ENCODE measurements at regions not wholly inside any gene's neighbourhood (a gene's known extent, or its start where the extent isn't known, plus 50 kb on each side); places are given as distances from the start of the nearest gene placed in this dataset.

DNA sequence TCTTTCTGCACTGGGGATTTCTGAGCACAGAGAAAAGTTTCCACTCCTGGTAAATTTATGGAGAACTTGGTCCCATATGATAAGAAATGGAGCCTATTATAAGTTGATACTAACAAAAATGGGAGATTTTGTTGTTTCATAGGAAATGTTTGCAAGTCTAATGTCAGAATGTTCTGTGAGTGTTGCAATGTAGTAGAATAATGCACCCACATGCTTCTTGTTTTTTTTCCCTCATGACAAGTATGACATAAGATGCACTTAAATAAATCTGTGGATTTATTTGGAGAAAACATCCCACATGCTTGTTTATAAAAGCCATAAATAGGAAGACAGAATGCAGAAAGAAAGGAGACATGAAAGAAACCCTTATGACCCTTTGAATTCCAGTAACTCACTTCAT, 50.8 kb upstream of the KCNJ6 start:
- in situ Hi-C loops (cut with MboI; ENCODE audit: low sequenced_read_pairs) = no loop called here

DNA sequence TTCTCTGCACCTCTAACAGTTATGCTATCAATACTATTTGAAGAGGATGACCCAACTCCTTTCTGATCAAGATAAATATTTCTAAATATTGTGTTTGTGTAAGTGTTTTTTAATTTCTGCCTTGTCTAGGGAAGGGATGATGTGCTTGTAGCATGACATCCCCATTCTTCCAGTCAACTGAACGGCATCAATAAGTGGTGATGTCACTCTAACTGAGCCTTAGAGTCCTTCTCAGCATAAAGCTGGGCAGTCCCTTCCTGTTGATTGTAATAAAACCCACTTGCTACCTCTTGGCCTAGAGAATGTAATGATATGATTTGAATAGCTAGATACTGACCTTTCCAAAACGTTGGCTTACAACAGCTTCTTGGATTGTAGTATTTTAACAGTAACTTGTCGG, 52.5 kb upstream of the KCNJ6 start:
- in situ Hi-C loops (cut with MboI; ENCODE audit: low sequenced_read_pairs) = no loop called here

DNA sequence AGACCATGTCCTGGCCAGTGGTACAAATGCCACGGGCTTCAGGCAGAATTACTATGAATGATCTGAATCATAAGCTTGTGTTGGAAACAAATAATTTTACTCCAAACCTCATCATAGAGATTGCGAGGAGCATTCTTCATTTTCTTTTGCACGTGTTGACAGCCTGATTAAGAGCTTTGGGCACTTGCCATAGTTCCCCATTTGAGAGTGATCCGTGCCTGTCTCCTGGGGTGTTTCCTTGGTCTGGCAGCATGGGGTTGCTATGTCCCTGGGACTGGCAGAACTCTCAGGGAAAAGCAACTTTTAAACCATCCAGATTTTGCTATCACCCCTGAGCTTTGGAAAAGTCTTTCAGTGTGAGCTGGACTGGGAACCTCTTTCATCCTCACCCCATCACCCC, 54.3 kb upstream of the KCNJ6 start:
- in situ Hi-C loops (cut with MboI; ENCODE audit: low sequenced_read_pairs) = no loop called here

DNA sequence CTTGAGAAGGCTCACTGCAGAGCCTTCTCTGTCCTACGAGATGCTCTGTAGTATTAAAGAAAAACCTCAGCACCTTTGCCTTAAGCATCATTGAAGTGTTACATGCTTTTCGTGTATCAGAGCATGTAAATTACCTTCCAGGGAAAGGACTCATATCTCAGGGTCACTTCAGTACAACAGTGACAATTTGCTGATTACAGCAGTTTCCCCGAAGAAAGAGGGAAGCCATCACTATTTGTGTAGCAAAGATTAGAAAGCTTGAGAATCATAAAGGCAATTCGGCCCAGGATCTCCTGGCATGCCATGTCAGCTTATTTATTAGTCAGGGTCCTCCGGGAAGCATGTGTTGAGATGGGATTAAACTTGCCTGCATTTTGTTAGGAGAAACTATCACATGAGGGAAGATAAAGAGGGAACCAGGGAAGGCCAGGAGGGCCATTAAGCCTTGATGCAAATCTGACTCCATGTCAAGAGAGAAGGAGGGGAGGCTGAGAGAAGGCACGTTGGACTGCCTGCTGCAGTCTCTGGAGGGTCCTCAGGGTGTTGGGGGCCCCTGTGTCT, 55.2 kb upstream of the KCNJ6 start:
- in situ Hi-C loops (cut with MboI; ENCODE audit: low sequenced_read_pairs) = no loop called here

DNA sequence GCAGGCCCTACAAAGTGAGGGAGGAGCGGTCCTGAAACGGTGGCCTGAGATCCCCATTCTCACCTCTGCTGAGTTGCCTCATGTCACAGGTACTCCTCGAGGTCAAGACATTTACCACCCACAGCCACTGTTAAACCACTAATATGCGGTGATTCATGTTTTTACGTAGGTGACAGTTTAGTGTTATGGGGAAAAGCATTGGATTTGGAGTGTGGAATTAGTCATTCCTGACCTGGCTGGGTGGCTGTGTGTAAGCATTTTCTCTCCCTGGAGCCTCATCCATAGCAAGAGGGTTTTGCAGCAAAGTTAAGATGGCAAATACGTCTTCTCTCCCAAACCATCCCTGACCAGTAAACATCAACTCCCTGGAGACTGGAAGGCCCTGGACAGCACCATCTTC, 57.8 kb upstream of the KCNJ6 start:
- in situ Hi-C loops (cut with MboI; ENCODE audit: low sequenced_read_pairs) = no loop called here

DNA sequence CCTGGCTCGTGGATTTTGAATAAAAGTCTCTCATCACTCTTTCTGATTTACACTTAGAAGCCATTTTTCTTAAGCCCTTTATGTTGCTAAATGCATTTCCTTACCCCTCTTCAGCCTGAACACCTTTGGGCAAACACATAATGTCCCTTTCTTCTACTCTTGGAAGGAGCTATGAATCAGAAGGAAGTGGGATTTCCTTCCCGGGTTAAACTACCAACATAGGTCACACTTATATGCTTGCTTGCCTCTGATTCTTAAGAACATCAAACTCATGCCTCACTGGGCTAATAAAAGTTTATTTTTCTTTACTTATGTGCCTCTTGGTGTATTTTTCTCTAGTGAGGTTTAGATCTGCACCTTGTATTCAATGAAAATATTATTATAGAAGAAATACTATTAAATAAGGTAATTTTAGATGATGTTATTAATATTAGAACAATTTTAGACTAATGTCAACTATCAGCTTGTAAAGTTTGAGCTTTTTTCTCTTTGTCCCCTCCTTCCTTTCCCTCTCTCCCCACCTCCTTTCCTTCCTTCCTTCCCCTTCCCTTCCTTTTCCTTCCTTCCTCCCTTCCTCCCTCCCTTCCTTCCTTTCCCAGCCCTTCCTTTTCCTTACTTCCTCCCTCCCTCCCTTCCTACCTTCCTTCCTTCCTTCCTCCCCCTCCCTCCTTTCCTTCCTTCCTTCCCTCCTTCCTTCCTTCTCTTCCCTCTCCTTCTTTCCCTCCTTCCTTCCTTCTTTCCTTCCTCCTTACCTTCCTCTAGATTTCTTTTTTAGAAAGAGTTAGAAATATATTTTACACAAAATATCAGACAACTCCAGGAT, 66.5 kb upstream of the KCNJ6 start:
- in situ Hi-C loops (cut with MboI; ENCODE audit: low sequenced_read_pairs) = no loop called here

DNA sequence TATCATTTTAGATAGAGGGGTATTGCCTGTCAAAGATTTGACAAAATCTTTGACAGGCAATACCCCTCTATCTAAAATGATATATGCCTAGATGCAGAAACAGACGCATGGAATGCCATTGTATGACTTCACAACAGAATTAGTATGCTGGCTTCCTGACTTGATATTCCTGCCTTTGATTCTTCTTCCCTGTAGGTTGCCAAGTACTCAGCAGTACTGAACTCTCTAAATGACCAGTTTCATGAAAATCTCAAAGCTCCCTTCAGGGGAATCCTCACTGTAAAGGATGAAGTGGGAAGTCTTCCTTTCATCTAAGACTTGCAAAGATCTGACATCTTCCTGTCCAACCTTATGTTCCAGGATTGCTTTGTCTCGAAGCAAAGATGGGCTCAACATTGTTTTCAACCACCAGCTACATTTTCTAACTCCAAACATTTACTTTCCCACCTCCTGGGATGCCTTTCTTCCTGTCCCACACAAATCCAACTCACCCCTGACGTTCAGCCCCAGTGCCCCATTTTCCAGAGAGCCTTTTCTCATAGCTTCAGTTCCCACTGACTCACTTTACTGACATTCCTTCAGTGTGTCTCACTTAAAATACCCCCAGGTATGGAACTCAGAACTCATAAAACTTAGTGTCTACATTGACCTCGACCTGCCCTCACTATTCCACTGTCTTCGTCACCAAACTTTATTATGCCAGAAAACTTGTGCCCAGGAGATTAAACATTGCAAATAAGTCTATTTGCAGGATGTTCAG, 67.3 kb upstream of the KCNJ6 start:
- in situ Hi-C loops (cut with MboI; ENCODE audit: low sequenced_read_pairs) = no loop called here

DNA sequence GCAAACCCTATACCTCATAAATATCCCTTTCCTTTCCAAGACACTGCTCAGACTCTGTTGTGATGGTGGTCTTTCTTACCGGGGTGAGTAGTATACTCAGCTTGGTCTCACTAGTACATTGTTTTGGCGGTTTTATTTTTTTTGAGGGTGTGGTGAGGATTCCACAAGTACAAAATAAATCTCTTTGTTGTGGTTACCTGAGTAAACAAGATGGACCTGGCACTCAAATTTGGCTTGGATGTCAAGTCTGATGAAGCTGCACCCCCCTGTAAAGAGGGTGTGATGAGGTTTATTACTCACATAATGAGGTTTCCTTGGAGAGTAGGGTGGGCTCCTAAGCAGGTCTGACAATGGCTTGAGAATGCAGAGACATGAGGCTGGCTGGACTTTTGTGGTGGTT, 68.2 kb upstream of the KCNJ6 start:
- in situ Hi-C loops (cut with MboI; ENCODE audit: low sequenced_read_pairs) = no loop called here

DNA sequence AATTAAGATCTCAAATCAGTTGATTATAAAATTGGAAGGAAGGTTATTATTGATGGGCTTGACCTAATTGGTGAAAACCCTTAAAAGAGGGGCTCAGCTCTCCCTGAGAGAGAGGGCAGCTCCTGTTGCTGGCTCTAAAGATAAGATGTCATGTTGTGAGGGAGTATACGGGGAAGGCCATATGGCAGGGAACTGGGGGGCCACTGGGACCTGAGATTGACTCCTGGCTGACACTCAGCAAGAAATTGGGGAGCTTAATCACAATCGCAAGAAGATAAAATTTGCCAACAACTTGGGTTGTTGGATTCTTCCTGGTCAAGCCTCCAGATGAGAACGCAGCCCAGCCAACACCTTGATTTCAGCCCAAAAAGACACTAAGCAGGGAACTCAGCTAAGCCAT, 69.7 kb upstream of the KCNJ6 start:
- in situ Hi-C loops (cut with MboI; ENCODE audit: low sequenced_read_pairs) = no loop called here

DNA sequence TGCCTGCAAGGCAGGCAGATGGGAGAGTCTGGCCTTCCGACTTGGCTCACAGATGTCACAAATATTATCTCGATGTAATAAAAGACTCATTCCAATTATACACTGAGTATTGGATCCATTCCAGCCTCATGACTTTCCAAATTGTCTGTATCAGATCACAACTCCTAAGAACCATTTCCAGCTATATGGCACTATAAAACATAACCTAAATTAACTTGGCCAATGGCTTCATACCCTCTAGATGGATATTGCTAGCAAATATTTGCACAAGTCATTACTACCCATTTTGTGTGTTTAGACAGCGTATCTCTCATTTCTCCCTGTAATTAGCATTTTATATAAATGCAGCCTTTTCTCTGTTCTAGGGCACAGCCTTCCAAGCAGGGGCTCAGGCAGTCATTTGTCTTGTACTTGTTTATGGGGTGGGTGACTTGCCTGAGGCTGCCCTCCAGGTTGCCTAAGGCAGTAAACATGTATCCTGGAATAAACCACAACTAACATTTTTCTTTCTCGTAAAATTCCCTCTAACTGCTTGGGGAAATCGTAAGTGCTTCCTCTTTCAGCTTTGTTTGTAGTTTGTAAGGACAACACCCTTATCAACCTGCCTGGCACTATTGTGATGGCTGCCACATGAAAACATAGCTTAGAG, 70.6 kb upstream of the KCNJ6 start:
- in situ Hi-C loops (cut with MboI; ENCODE audit: low sequenced_read_pairs) = no loop called here

DNA sequence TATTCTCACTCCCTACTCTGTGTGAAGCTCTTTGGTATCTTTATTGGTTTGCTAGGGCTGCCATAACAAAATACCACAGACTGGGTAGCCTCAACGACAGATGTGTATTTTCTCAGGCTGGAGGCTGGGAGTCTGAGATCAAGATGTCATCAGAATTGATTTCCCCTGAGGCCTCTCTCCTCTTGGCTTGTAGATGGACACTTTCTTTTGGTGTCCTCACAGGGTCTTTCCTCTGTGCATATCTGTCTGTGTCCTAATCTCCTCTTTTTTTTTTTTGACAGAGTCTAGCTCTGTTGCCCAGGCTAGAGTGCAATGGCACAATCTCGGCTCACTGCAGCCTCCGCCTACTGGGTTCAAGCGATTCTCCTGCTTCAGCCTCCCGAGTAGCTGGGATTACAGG, 71.4 kb upstream of the KCNJ6 start:
- in situ Hi-C loops (cut with MboI; ENCODE audit: low sequenced_read_pairs) = no loop called here

DNA sequence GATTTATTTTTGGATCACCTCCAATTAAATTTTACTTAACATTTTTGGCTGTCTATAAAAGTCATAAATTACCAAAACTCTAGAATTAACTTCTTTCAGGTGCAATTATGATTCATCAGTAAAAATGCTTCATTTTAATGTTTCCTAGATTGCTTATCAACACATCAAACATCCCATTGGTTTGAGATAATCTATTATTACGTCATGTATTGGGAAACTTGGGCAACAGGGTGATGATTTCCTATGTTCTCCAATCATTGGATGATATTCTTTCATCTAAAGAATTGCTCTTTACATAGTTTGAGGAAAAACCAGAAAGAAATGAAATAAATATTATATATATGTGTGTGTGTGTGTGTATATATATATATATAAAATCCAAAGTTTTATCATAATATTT, 76.8 kb upstream of the KCNJ6 start:
- in situ Hi-C loops (cut with MboI; ENCODE audit: low sequenced_read_pairs) = no loop called here

DNA sequence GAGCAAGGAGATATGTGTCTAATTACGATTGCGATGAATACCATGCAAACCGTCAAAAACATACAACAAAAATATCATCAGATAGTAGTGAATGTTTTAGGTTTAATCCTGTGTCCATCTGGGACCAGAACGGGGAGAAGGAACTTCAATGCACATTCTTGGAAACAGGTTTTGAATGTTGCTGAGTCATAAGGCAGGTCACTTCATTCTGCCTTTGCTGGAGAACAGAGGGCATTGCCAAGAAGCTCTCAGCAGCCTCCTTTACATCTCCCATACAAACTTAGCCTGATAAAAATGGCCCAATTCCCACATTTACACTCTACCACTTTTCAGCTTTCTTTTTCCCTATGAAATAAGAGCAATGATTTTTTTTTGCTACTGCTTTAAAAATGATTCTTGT, 78.0 kb upstream of the KCNJ6 start:
- in situ Hi-C loops (cut with MboI; ENCODE audit: low sequenced_read_pairs) = no loop called here

DNA sequence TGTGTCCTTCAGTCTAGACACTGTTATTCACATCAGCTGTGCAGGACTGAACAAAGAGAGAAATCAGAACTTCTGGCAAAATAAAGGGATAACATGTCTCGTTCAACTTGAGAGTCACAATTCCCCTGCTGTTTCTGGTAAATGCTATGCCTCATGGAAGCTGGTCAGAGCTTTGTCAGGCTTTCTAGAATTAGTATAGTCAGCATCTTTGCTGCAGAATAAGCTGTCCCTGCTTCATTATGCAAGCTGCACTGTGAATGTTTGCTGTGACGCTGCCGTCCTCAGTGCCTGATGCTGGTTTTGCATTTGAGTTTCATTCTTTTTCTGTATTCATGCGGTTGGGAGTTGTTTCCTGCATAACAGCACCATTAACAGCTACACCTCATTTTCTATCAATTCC, 96.4 kb upstream of the KCNJ6 start:
- in situ Hi-C loops (cut with MboI; ENCODE audit: low sequenced_read_pairs) = no loop called here

DNA sequence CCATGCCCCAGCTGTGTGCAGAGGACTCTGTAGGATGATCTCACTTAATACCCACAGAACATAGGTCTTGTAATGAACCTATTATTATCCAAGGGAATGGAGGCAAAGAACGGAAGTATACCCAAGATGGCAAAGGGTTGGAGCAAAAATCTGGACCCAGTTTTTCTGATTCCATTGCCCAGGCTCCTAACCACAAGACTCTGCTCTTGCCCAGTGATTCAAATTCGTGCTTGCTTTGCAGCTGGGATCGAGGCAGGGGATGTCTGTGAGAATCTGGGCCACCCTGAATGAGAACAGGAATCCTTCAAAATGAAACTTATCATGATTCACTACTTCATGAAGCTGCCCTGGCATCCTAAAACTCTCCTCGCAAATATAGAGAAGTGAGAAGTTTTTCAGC, 97.5 kb upstream of the KCNJ6 start:
- in situ Hi-C loops (cut with MboI; ENCODE audit: low sequenced_read_pairs) = no loop called here

DNA sequence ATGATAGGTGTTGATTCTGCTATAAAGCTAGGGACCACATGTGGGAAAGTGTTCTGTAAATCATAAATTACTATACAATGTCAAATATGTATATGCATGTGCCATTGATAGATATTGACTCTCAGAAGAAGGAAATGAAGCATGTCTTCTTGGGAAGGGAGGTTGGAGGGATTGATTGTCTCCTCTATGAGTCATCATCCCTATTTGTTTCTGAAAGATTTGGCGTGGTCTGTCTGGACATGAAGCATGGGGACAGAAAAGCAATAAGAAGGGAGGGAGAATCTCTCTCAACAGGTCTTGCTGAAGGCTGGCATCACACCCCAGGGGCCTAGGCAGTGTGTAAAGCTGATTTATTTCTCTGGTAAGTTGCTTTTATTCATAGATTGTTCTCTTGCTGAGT, 98.0 kb upstream of the KCNJ6 start:
- in situ Hi-C loops (cut with MboI; ENCODE audit: low sequenced_read_pairs) = no loop called here

DNA sequence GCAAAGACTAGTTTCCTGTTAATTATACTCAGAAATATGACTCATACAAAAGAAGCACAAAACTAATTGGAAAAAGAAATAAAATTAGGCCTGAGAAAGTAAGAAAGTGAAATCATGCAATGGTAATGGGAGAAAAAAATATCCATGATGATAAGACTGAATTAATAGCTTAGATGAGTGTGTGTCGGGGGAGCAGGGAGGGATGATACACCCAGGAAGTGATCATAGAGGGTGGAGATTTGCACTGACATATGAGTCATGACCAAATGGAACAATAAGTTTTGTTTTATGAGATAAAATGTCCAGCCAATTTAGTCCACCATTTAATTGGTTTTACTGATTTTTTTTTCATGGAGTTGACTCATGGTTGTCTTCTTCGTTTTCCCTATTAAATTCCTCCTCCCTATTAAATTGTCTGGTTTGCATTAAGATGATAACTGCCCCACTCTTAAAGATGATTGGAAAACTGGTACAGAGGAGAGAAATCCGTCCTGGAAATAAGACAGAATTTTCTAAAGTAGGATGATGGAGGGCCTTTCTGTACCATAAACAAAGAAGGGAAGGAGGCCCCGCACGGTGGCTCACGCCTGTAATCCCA, 111.7 kb upstream of the KCNJ6 start:
- in situ Hi-C loops (cut with MboI; ENCODE audit: low sequenced_read_pairs) = no loop called here

DNA sequence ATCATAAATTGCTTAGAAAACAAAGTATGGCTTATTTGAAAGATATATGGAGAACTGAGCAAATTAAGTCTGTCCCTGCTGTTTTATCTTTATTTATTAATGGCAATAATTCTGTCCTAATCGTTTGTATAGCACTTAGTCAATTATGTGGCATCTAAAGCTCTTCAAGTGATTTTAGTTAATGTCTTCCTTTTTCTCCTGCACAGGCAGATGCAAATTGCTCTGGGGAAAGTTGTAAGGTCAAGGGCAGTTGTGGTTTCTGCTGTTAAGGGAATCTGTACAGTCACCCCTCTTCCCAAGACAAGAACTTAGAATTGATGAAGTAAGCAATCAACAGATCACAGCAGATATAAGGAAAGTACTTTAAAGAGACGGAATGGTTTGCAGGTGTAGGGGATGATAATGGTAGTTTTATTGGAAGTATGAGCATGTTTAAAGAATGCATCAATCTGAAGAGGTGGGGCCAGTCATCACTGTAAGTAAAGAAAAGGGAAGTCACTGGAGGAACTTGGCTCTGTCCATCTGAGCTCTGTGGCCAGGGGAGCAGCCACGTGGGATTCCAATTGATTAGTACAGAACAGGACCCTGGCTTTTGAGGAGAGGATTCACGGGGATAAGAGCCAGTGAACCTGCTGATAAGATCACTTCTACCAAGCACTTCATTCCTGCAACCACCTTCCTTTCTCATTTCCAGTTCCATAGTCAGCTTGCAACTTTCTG, 116.0 kb upstream of the KCNJ6 start:
- in situ Hi-C loops (cut with MboI; ENCODE audit: low sequenced_read_pairs) = no loop called here

DNA sequence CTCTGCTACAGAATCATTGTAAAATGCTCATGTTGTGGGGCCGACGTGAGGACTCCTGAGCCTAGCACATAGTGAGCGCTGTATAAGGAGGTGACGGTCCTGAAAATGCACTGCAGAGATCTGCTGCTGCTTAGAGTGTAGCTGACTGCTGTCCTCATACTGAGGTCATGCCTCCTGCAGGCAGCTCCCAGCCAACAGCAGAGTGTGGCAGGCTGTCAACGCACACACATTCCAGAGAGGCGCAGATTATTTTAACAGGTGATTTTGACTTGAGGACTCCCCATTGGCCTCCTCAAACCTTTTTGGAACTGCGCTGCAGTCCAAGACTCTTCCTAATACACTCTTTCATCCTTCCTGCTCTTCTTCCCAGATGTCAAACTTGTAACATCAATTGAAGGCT, 119.8 kb upstream of the KCNJ6 start:
- in situ Hi-C loops (cut with MboI; ENCODE audit: low sequenced_read_pairs) = no loop called here

DNA sequence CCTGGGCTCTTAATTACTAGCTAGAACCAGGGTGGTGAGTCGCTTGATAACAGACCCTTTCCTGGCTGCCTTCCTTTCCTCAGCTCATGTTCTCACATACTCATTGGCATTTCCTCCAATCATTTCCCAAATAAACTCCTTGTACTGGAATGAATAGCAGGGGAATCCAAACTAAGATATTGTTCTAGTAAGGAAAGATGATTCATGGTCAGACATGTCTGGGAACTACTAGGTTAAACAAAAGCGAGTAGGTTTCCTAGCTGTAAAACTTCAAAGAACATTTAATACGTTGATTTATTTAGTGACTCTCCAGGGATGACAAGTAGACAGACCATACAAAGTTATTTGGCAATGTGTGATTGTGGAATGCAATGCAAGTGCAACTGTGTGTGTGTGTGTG, 121.2 kb upstream of the KCNJ6 start:
- in situ Hi-C loops (cut with MboI; ENCODE audit: low sequenced_read_pairs) = no loop called here

DNA sequence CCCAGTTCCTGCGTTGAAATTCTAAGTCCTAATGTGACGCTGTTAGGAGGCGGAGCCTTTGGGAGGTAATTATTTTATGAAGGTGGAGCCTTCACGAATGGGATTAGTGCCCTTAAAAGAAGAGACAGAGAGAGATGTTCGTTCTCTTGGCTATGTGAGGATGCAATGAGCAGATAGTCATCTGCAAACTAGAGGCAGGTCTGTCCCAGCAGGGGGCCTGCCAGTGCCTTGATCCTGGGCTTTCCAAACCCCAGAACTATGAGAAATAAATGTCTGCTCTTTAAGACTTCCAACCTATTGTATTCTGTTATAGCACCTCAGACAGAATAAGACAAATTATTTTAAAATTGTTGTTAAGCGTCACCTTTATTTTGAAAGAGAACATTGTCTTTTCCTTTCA, 123.1 kb upstream of the KCNJ6 start:
- in situ Hi-C loops (cut with MboI; ENCODE audit: low sequenced_read_pairs) = no loop called here
